B cell (primary cell): ENCODE measurements at regions not wholly inside any gene's neighbourhood (a gene's known extent, or its start where the extent isn't known, plus 50 kb on each side); places are given as distances from the start of the nearest gene placed in this dataset.

Experiments
- ATAC-seq: fragments of 200-7000 bp; cut with Tn5 transposase; one replicate; pipeline ENCODE4 v1.10.0; 2021; ENCODE audit warnings: low read depth, mild to moderate bottlenecking, moderate number of reproducible peaks, moderate library complexity
- CTCF ChIA-PET: fragments of 350-600 bp; sonication (Branson Sonifier 250); formaldehyde crosslinking; loops from one replicate; lab custom pipeline; 2021; ENCODE audit warnings: antibody characterized with exemption, inconsistent platforms; lab: Charles Lee
- POLR2A ChIA-PET: fragments of 350-600 bp; sonication (Branson Sonifier 250); formaldehyde crosslinking; loops from one replicate; lab custom pipeline; 2021; ENCODE audit warnings: antibody characterized with exemption; lab: Charles Lee
- DNase-seq: peaks from one replicate; pipeline ENCODE4 v3.0.0; 2013
- H2AFZ ChIP-seq: 2 replicates; pipeline ENCODE4 v1.6.1; 2012; ENCODE audit warnings: mild to moderate bottlenecking, low read depth, low read length; ENCODE audit not compliant: insufficient read depth, poor library complexity, severe bottlenecking
- H3K27ac ChIP-seq, 2 donors: 1 replicate in 1 of 2; 2 replicates in 1 of 2; pipeline ENCODE4 v1.5.1; 2012 to 2013; ENCODE audit warnings: low read length in 2 of 2, mild to moderate bottlenecking in 2 of 2, moderate library complexity in 1 of 2
- H3K27me3 ChIP-seq, 4 experiments: fragments of 200-600 bp in 1 of 4; sonication (generic) in 1 of 4; replicated peaks in 1 of 4; 1 replicate in 2 of 4; 2 replicates in 2 of 4; pipeline versions ENCODE4 v1.6.1 to v1.7.0; 2013 to 2016; ENCODE audit warnings: low read length in 3 of 4, mild to moderate bottlenecking in 2 of 4, mixed read lengths in 1 of 4, moderate library complexity in 1 of 4; ENCODE audit not compliant: insufficient read depth in 4 of 4, control insufficient read depth in 3 of 4; ENCODE audit errors: control extremely low read depth in 1 of 4
- H3K36me3 ChIP-seq, 2 experiments: replicated peaks in 1 of 2; 1 replicate in 1 of 2; 2 replicates in 1 of 2; pipeline versions ENCODE4 v1.6.1 to v1.7.1; 2013; ENCODE audit warnings: low read length in 1 of 2; ENCODE audit not compliant: insufficient read depth in 2 of 2, control insufficient read depth in 1 of 2; ENCODE audit errors: control extremely low read depth in 1 of 2, extremely low read depth in 1 of 2
- H3K4me1 ChIP-seq, 2 donors: fragments of 200-600 bp in 1 of 2; sonication (generic) in 1 of 2; 1 replicate in 1 of 2; 2 replicates in 1 of 2; pipeline versions ENCODE4 v1.5.1 to v1.6.1; 2013 to 2017; ENCODE audit warnings: low read length in 2 of 2; ENCODE audit not compliant: control insufficient read depth in 2 of 2, insufficient read depth in 2 of 2
- H3K4me2 ChIP-seq: replicated peaks from 2 replicates; pipeline ENCODE3; 2012; ENCODE audit warnings: mild to moderate bottlenecking, low read depth, low read length; ENCODE audit not compliant: poor library complexity, severe bottlenecking
- H3K4me3 ChIP-seq, 5 experiments: fragments of 200-600 bp in 1 of 5; sonication (generic) in 1 of 5; 1 replicate in 3 of 5; 2 replicates in 2 of 5; pipeline versions ENCODE4 v1.5.1 to v1.7.0; 2011 to 2016; ENCODE audit warnings: low read length in 4 of 5, mild to moderate bottlenecking in 4 of 5, low read depth in 2 of 5, control low read depth in 1 of 5, moderate library complexity in 1 of 5; ENCODE audit not compliant: insufficient read depth in 1 of 5; ENCODE audit errors: control extremely low read depth in 1 of 5, extremely low read depth in 1 of 5
- H3K79me2 ChIP-seq: fragments of 200-600 bp; sonication (generic); one replicate; pipeline ENCODE4 v1.6.0; 2016; ENCODE audit warnings: low read length; ENCODE audit not compliant: control insufficient read depth, insufficient read depth
- H3K9ac ChIP-seq: fragments of 200-600 bp; sonication (generic); 2 replicates; pipeline ENCODE4 v1.6.1; 2017; ENCODE audit warnings: mild to moderate bottlenecking, low read length, moderate library complexity
- H3K9me3 ChIP-seq, 3 donors: one replicate each; pipeline versions ENCODE4 v1.6.1 to v1.7.1; 2013; ENCODE audit warnings: low read length in 2 of 3; ENCODE audit not compliant: control insufficient read depth in 2 of 3, insufficient read depth in 1 of 3; ENCODE audit errors: control extremely low read depth in 1 of 3
- H4K20me1 ChIP-seq: 2 replicates; pipeline ENCODE4 v1.6.0; 2012; ENCODE audit warnings: mild to moderate bottlenecking, low read length; ENCODE audit not compliant: insufficient read depth, control insufficient read depth, poor library complexity, severe bottlenecking
- H3K27ac Mint-ChIP-seq: one replicate; pipeline ENCODE4 v1.8.0; 2021; ENCODE audit warnings: mixed read lengths
- H3K27me3 Mint-ChIP-seq: one replicate; pipeline ENCODE4 v1.8.0; 2021; ENCODE audit warnings: mixed read lengths
- H3K4me1 Mint-ChIP-seq: one replicate; pipeline ENCODE4 v1.8.0; 2021; ENCODE audit warnings: mixed read lengths
- H3K4me3 Mint-ChIP-seq: one replicate; pipeline ENCODE4 v1.8.0; 2021; ENCODE audit warnings: mixed read lengths
- H3K9me3 Mint-ChIP-seq: one replicate; pipeline ENCODE4 v1.8.0; 2022; ENCODE audit warnings: mixed read lengths; ENCODE audit not compliant: insufficient read depth
- CTCF ChIP-seq: fragments of 200-600 bp; IDR thresholded peaks from one replicate; pipeline ENCODE4 v1.8.0; 2022; ENCODE audit warnings: antibody characterized with exemption, mild to moderate bottlenecking
- EZH2 ChIP-seq: IDR thresholded peaks from 2 replicates; pipeline ENCODE4 v1.6.1; 2012; ENCODE audit warnings: borderline replicate concordance, low read depth, mild to moderate bottlenecking, moderate library complexity, low read length; ENCODE audit not compliant: insufficient read depth, poor library complexity, severe bottlenecking
- WGBS: methylation state at CpG from one replicate; pipeline ENCODE4 v1.1.5; 2013; ENCODE audit warnings: missing lambda C conversion rate; ENCODE audit not compliant: insufficient coverage; 5-methylcytosine and 5-hydroxymethylcytosine counted together
- intact Hi-C: fragments of 100-400 bp; cut with micrococcal nuclease; formaldehyde crosslinking; loops from one replicate; pipeline ENCODE4 v1.10.0; 2022

GRCh38 chr6:111983193-111983592 lies 70.7 kb upstream of the CCN6 start:
- no peak overlapping the region for H3K4me2 ChIP-seq
- CTCF ChIA-PET = no interaction called here
- WGBS = no CpG with 5 or more reads among the region's 3 CpGs
- H3K79me2 ChIP-seq = no peaks in the 10 kb centered on the region
- Mint-ChIP-seq H3K27me3 (peaks cover 37% of the 10 kb centered on the region), H3K4me3 (no peak overlapping the region), H3K4me1 (no peaks in the 10 kb centered on the region), H3K9me3 (no peaks in the 10 kb centered on the region), H3K27ac (no peak overlapping the region)
- DNase-seq = no peak
- POLR2A ChIA-PET = no interaction called here
- no peak for ATAC-seq
- H2AFZ ChIP-seq = no peak overlapping the region
- H3K36me3 ChIP-seq = no peaks in the 10 kb centered on the region
- H3K4me3 ChIP-seq = no peak overlapping the region
- no peaks in the 10 kb centered on the region for H3K9me3 ChIP-seq
- no peaks in the 10 kb centered on the region for H3K4me1 ChIP-seq
- no peaks in the 10 kb centered on the region for H4K20me1 ChIP-seq
- H3K27me3 ChIP-seq = peaks cover 0 to 12% (median 6%) of the 10 kb centered on the region in 4 experiments
- intact Hi-C loops = no loop called here
- H3K27ac ChIP-seq = no peak overlapping the region
- H3K9ac ChIP-seq = no peak overlapping the region
- TF ChIP-seq EZH2 (no peak), CTCF (no peak)

- Mint-ChIP-seq H3K9me3 (no peaks in the 10 kb centered on the region), H3K4me3 (no peak overlapping the region), H3K27ac (no peak overlapping the region), H3K4me1 (no peaks in the 10 kb centered on the region), H3K27me3 (peaks cover 37% of the 10 kb centered on the region)
- Histone ChIP-seq H3K9ac (no peak overlapping the region), H3K9me3 (no peaks in the 10 kb centered on the region), H2AFZ (no peak overlapping the region), H3K79me2 (no peaks in the 10 kb centered on the region), H3K4me1 (no peaks in the 10 kb centered on the region), H3K4me2 (no peak overlapping the region), H3K36me3 (no peaks in the 10 kb centered on the region), H3K27ac (no peak overlapping the region), H3K4me3 (no peak overlapping the region), H4K20me1 (no peaks in the 10 kb centered on the region), H3K27me3 (peaks cover 0 to 10% (median 8%) of the 10 kb centered on the region in 4 experiments)
- intact Hi-C loops = no loop called here
- TF ChIP-seq CTCF = no peak
- no peak for TF ChIP-seq EZH2
- POLR2A ChIA-PET = no interaction called here
- ATAC-seq = no peak
- no peak for DNase-seq
- CTCF ChIA-PET = no interaction called here
- WGBS = 94% methylated on average over 2 of the region's 4 CpGs
Measured at GRCh38 chr6:111984081-111984480, 69.8 kb upstream of the CCN6 start.
